Naive thymus-derived CD4-positive, alpha-beta T cell (primary cell): ENCODE measurements at regions not wholly inside any gene's neighbourhood (a gene's known extent, or its start where the extent isn't known, plus 50 kb on each side); places are given as distances from the start of the nearest gene placed in this dataset.

ENCODE experiments used
- ATAC-seq: fragments of 150-1000 bp; cut with Tn5 transposase; 2 replicates; pipeline ENCODE4 v1.10.0; 2021; ENCODE audit warnings: mild to moderate bottlenecking, moderate library complexity
- CTCF ChIA-PET: fragments of 350-600 bp; sonication (Branson Sonifier 250); formaldehyde crosslinking; loops from one replicate; lab custom pipeline; 2021; ENCODE audit warnings: antibody characterized with exemption; lab: Charles Lee
- POLR2A ChIA-PET: fragments of 350-600 bp; sonication (Branson Sonifier 250); formaldehyde crosslinking; loops from one replicate; lab custom pipeline; 2021; ENCODE audit warnings: antibody characterized with exemption, inconsistent platforms; lab: Charles Lee
- DNase-seq, 9 donors: peaks; one replicate each; pipeline versions ENCODE4 v3.0.0 to v3.0.0-alpha.2; 2020 to 2022; ENCODE audit warnings: mixed read lengths in 1 of 9
- H3K27ac ChIP-seq: one replicate; pipeline ENCODE4 v1.7.0; 2013; ENCODE audit warnings: mild to moderate bottlenecking, low read depth, low read length, moderate library complexity
- H3K27me3 ChIP-seq, 2 donors: one replicate each; pipeline ENCODE4 v1.7.0; 2013; ENCODE audit warnings: low read length in 2 of 2, mild to moderate bottlenecking in 2 of 2, moderate library complexity in 2 of 2; ENCODE audit not compliant: control insufficient read depth in 2 of 2, insufficient read depth in 2 of 2
- H3K36me3 ChIP-seq, 3 experiments: 1 replicate in 2 of 3; 2 replicates in 1 of 3; pipeline ENCODE4 v1.7.0; 2013; ENCODE audit warnings: low read length in 3 of 3, mild to moderate bottlenecking in 3 of 3, moderate library complexity in 1 of 3; ENCODE audit not compliant: insufficient read depth in 3 of 3, control insufficient read depth in 2 of 3
- H3K4me1 ChIP-seq, 2 donors: one replicate each; pipeline ENCODE4 v1.7.0; 2013; ENCODE audit warnings: low read length in 2 of 2, mild to moderate bottlenecking in 2 of 2, moderate library complexity in 1 of 2; ENCODE audit not compliant: control insufficient read depth in 2 of 2, insufficient read depth in 2 of 2
- H3K4me3 ChIP-seq: 2 replicates; pipeline ENCODE4 v1.7.0; 2013; ENCODE audit warnings: mild to moderate bottlenecking, low read length
- H3K9me3 ChIP-seq, 3 experiments: 1 replicate in 2 of 3; 2 replicates in 1 of 3; pipeline ENCODE4 v1.7.0; 2013; ENCODE audit warnings: low read length in 3 of 3; ENCODE audit not compliant: control insufficient read depth in 2 of 3
- H3K27ac Mint-ChIP-seq, 9 donors: one replicate each; pipeline ENCODE4 v1.8.0; 2020 to 2022; ENCODE audit warnings: mixed read lengths in 9 of 9, mild to moderate bottlenecking in 8 of 9, moderate library complexity in 5 of 9, inconsistent platforms in 2 of 9
- H3K27me3 Mint-ChIP-seq, 5 donors: one replicate each; pipeline ENCODE4 v1.8.0; 2021 to 2022; ENCODE audit warnings: mixed read lengths in 5 of 5, mild to moderate bottlenecking in 1 of 5
- H3K36me3 Mint-ChIP-seq, 5 donors: one replicate each; pipeline ENCODE4 v1.8.0; 2020 to 2022; ENCODE audit warnings: mixed read lengths in 5 of 5, mild to moderate bottlenecking in 3 of 5, inconsistent platforms in 1 of 5
- H3K4me1 Mint-ChIP-seq, 7 donors: one replicate each; pipeline ENCODE4 v1.8.0; 2020 to 2022; ENCODE audit warnings: mixed read lengths in 7 of 7, mild to moderate bottlenecking in 3 of 7, inconsistent platforms in 1 of 7
- H3K4me3 Mint-ChIP-seq, 10 donors: one replicate each; pipeline ENCODE4 v1.8.0; 2020 to 2022; ENCODE audit warnings: mild to moderate bottlenecking in 10 of 10, mixed read lengths in 10 of 10, moderate library complexity in 6 of 10, inconsistent platforms in 2 of 10
- H3K9me3 Mint-ChIP-seq, 11 donors: one replicate each; pipeline ENCODE4 v1.8.0; 2020 to 2022; ENCODE audit warnings: mixed read lengths in 11 of 11, mild to moderate bottlenecking in 4 of 11, inconsistent platforms in 1 of 11, moderate library complexity in 1 of 11
- intact Hi-C, 2 donors: fragments of 100-400 bp; cut with micrococcal nuclease; formaldehyde crosslinking; loops; one replicate each; pipeline ENCODE4 v1.15.1; 2023

DNA sequence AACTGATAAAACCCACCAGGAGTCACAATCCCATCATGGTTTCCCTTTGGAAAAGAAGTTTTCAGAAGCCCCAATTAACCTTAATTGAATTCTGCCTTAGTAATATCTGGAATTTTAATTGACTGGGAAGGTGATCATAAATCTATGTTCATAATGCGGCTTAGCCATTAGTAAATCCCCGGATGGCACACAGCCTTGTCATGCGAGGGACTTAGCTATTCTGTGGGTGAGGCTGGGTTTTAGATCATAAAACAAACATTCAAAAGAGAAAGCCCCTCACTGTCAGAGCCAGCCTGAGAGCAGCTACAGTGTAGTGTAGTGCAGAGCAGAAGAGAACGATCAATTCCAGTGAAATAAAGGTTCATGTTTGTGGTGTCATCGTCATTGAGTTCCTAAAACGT lies 124.0 kb upstream of the NOCT start:
- no peaks in the 10 kb centered on the region for H3K36me3 Mint-ChIP-seq
- H3K9me3 Mint-ChIP-seq, result peaks cover 0 to 3% (median 0%) of the 10 kb centered on the region in 11 donors
- ATAC-seq (no peak), DNase-seq (no peak)
- H3K27ac Mint-ChIP-seq, result no peak overlapping the region
- no peak overlapping the region for H3K4me3 Mint-ChIP-seq
- H3K4me1 Mint-ChIP-seq, result no peaks in the 10 kb centered on the region
- POLR2A ChIA-PET, result no interaction called here
- H3K36me3 ChIP-seq, result no peaks in the 10 kb centered on the region
- no peak overlapping the region for H3K27ac ChIP-seq
- intact Hi-C loops, result no loop called here
- no peak overlapping the region for H3K4me3 ChIP-seq
- CTCF ChIA-PET, result no interaction called here
- H3K4me1 ChIP-seq, result no peaks in the 10 kb centered on the region
- H3K9me3 ChIP-seq, result no peaks in the 10 kb centered on the region
- no peaks in the 10 kb centered on the region for H3K27me3 ChIP-seq
- peaks cover 0 to 12% (median 9%) of the 10 kb centered on the region in 5 donors for H3K27me3 Mint-ChIP-seq

DNA sequence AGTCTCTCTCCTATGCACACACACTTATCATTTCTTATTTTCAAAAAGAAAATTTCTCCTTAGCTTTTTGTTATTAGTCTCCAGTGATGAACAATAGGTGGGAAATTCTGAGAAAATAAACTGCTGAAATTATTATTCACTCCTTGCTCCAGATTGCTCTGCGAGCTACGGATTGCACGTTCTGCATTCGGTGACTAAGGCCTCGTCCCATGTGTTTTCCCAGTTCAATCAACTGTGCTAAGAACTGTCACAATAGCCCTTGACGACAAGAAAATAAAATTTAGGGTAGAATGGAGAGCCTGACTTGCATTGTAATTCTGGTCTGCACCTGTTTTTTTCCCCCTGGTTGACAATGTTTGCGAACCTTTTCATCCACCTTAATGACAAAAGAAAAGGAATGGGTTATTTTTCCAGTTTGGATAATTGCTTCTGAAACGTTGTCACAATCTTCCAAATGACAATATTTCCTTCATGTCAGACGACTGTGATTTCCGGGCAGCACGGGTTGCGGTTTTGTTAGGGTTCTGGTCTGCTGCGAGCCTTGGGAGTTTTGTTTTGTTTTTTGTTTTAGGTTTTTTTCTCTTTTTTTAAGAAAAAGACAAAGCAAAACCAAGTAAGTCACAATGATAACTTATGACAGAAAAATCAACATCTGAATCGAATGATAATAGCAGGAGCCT lies 124.5 kb upstream of the NOCT start:
- H3K4me1 Mint-ChIP-seq, result no peaks in the 10 kb centered on the region
- Histone ChIP-seq H3K36me3 (no peaks in the 10 kb centered on the region), H3K9me3 (no peaks in the 10 kb centered on the region), H3K27ac (no peak overlapping the region), H3K4me1 (no peaks in the 10 kb centered on the region), H3K4me3 (no peak overlapping the region), H3K27me3 (no peaks in the 10 kb centered on the region)
- CTCF ChIA-PET, result no interaction called here
- DNase-seq (no peak), ATAC-seq (no peak)
- intact Hi-C loops, result no loop called here
- H3K27ac Mint-ChIP-seq, result no peak overlapping the region
- POLR2A ChIA-PET, result no interaction called here
- no peaks in the 10 kb centered on the region for H3K36me3 Mint-ChIP-seq
- H3K27me3 Mint-ChIP-seq, result peaks cover 0 to 11% (median 9%) of the 10 kb centered on the region in 5 donors
- no peak overlapping the region for H3K4me3 Mint-ChIP-seq
- H3K9me3 Mint-ChIP-seq, result peaks cover 0 to 1% (median 0%) of the 10 kb centered on the region in 11 donors

- no peak overlapping the region for H3K27ac Mint-ChIP-seq
- intact Hi-C loops, result no loop called here
- CTCF ChIA-PET, result no interaction called here
Measured at GRCh38 chr4:138889216-138889615, 126.4 kb upstream of the NOCT start.

DNA sequence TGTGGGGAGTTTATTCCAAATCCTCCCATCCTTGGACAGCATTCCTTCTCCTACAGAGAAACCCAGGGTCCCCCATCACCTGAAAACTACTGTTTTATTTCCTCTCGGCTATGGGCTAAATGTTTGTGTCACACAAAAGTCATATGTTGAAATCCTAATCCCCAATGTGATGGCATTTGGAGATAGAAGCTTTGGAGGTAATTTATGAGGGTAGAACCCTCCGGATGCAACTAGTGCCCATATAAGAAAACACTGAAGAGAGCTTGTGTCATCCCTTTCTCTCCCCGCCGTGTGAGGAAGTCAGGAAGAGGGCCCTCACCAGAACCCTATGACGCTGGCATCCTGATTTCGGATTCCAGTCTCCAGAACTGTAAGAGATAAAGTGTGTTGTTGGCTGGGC lies 127.8 kb upstream of the NOCT start:
- Histone ChIP-seq H3K27me3 (no peaks in the 10 kb centered on the region), H3K36me3 (no peaks in the 10 kb centered on the region), H3K4me1 (no peaks in the 10 kb centered on the region), H3K9me3 (no peaks in the 10 kb centered on the region), H3K4me3 (no peak overlapping the region), H3K27ac (no peak overlapping the region)
- intact Hi-C loops, result no loop called here
- H3K4me1 Mint-ChIP-seq, result peaks cover 0 to 1% (median 0%) of the 10 kb centered on the region in 7 donors
- no peak overlapping the region for H3K4me3 Mint-ChIP-seq
- DNase-seq, result no peak
- ChIA-PET CTCF (no interaction called here), POLR2A (no interaction called here)
- peaks cover 0 to 6% (median 0%) of the 10 kb centered on the region in 11 donors for H3K9me3 Mint-ChIP-seq
- ATAC-seq, result no peak
- no peak overlapping the region for H3K27ac Mint-ChIP-seq
- peaks cover 5 to 11% (median 9%) of the 10 kb centered on the region in 5 donors for H3K27me3 Mint-ChIP-seq
- no peaks in the 10 kb centered on the region for H3K36me3 Mint-ChIP-seq

More at GRCh38 chr4:138889216-138889615, 126.4 kb upstream of the NOCT start:
- Histone ChIP-seq H3K4me3 (no peak overlapping the region), H3K36me3 (no peaks in the 10 kb centered on the region), H3K27me3 (no peaks in the 10 kb centered on the region), H3K4me1 (no peaks in the 10 kb centered on the region), H3K27ac (no peak overlapping the region), H3K9me3 (no peaks in the 10 kb centered on the region)
- POLR2A ChIA-PET, result no interaction called here
- no peak overlapping the region for H3K4me3 Mint-ChIP-seq
- H3K27me3 Mint-ChIP-seq, result peaks cover 2 to 11% (median 9%) of the 10 kb centered on the region in 5 donors
- peaks cover 0 to under 1% (median 0%) of the 10 kb centered on the region in 7 donors for H3K4me1 Mint-ChIP-seq
- no peak for ATAC-seq
- H3K36me3 Mint-ChIP-seq, result no peaks in the 10 kb centered on the region
- peaks cover 0 to 4% (median 0%) of the 10 kb centered on the region in 11 donors for H3K9me3 Mint-ChIP-seq
- DNase-seq, result no peak

DNA sequence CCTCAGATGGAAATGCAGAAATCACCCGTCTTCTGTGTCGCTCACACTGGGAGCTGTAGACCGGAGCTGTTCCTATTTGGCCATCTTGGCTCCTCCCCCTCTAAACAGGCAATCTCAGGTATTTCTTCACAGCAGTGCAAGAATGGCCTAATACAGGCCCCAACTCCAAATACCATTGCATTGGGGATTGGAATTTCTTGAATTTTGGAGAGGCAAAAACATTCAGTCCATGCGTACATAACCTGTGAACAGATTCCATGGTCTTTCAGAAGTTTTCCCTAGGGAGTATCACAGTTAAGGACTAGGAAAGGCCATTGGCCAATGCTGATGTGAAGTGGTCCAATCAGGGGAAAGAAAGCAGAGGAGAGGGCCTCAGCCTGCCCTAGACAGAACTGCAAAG lies 128.2 kb upstream of the NOCT start:
- Histone ChIP-seq H3K9me3 (no peaks in the 10 kb centered on the region), H3K27ac (no peak overlapping the region), H3K36me3 (no peaks in the 10 kb centered on the region), H3K27me3 (no peaks in the 10 kb centered on the region), H3K4me3 (no peak overlapping the region), H3K4me1 (no peaks in the 10 kb centered on the region)
- Mint-ChIP-seq H3K27ac (no peak overlapping the region), H3K36me3 (no peaks in the 10 kb centered on the region), H3K27me3 (peaks cover 5 to 11% (median 9%) of the 10 kb centered on the region in 5 donors), H3K4me3 (no peak overlapping the region), H3K4me1 (peaks cover 0 to 1% (median 0%) of the 10 kb centered on the region in 7 donors), H3K9me3 (peaks cover 0 to 6% (median 0%) of the 10 kb centered on the region in 11 donors)
- ChIA-PET CTCF (no interaction called here), POLR2A (no interaction called here)
- no peak for ATAC-seq
- no peak for DNase-seq
- intact Hi-C loops, result no loop called here

GRCh38 chr4:138879757-138880156 lies 135.8 kb upstream of the NOCT start:
- no peak overlapping the region for H3K4me3 ChIP-seq
- no peaks in the 10 kb centered on the region for H3K27me3 ChIP-seq
- no peak overlapping the region for H3K27ac ChIP-seq
- H3K9me3 ChIP-seq, result no peaks in the 10 kb centered on the region
- H3K36me3 ChIP-seq, result no peaks in the 10 kb centered on the region
- CTCF ChIA-PET, result no interaction called here
- H3K4me1 Mint-ChIP-seq, result peaks cover 0 to 1% (median 0%) of the 10 kb centered on the region in 7 donors
- H3K36me3 Mint-ChIP-seq, result no peaks in the 10 kb centered on the region
- no peak for DNase-seq
- H3K27ac Mint-ChIP-seq, result no peak overlapping the region
- no peak for ATAC-seq
- no peak overlapping the region for H3K4me3 Mint-ChIP-seq
- H3K27me3 Mint-ChIP-seq, result peaks cover 2 to 18% (median 6%) of the 10 kb centered on the region in 5 donors
- intact Hi-C loops, result no loop called here
- peaks cover 0 to 17% (median 3%) of the 10 kb centered on the region in 11 donors for H3K9me3 Mint-ChIP-seq
- POLR2A ChIA-PET, result no interaction called here
- H3K4me1 ChIP-seq, result no peaks in the 10 kb centered on the region
